Peyer's patch (tissue), 4 donors: ENCODE measurements at regions not wholly inside any gene's neighbourhood (a gene's known extent, or its start where the extent isn't known, plus 50 kb on each side); places are given as distances from the start of the nearest gene placed in this dataset.

Experiments used
- CTCF ChIP-seq, 6 experiments: fragments of 450-650 bp in 4 of 6; fragments of 200-600 bp in 2 of 6; sonication (generic) in 1 of 6; IDR thresholded peaks; one replicate each; pipeline ENCODE4 v1.5.1; 2017 to 2019; ENCODE audit warnings: antibody characterized with exemption in 6 of 6, mild to moderate bottlenecking in 3 of 6, moderate library complexity in 1 of 6
- POLR2A ChIP-seq, 2 donors: fragments of 450-650 bp; IDR thresholded peaks; one replicate each; pipeline ENCODE4 v1.5.1; 2017; ENCODE audit warnings: antibody characterized with exemption in 2 of 2, mild to moderate bottlenecking in 2 of 2, moderate library complexity in 2 of 2

GRCh38 chr9:27712806-27713205 lies 139.5 kb upstream of the C9orf72 start:
- TF ChIP-seq CTCF (IDR thresholded peaks at IDR 0.05): no peak
- TF ChIP-seq POLR2A (IDR thresholded peaks at IDR 0.05): no peak
